ENCODE measurements at regions not wholly inside any gene's neighbourhood (a gene's known extent, or its start where the extent isn't known, plus 50 kb on each side); places are given as distances from the start of the nearest gene placed in this dataset.

DNA sequence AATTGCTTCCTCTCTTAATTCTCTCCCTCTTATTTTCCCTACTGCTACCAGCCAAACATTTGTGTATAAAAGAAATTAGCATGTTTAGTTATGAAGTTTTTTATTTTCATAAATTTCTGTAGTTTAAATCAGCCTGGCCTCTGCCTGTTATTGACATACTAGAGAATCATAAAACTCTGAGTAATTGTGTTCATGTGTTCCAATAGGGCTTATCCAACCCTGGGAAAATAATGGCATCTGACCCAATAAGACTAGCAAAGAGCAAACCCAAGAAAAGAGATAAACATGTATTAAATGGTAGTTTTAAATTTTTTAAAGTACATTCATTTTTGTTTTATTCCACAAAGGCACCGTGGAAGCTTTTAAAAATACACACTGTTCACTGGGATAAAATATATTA is 404.3 kb downstream of the HLX start:
- TF ChIP-seq POLR2A (IDR thresholded peaks at IDR 0.05) (no peak), CTCF (IDR thresholded peaks at IDR 0.05) (no peak)

Measured in thyroid gland (tissue), 4 donors.